22Rv1 (cell line): ENCODE measurements at regions not wholly inside any gene's neighbourhood (a gene's known extent, or its start where the extent isn't known, plus 50 kb on each side); places are given as distances from the start of the nearest gene placed in this dataset.

Experiments
- H3K27ac ChIP-seq: fragments of 450-650 bp; 2 replicates; pipeline ENCODE4 v1.5.1; 2017
- CTCF ChIP-seq: fragments of 450-650 bp; IDR thresholded peaks from 2 replicates; pipeline ENCODE4 v1.5.1; 2017; ENCODE audit warnings: mild to moderate bottlenecking
- ZFX ChIP-seq: fragments of 450-650 bp; IDR thresholded peaks from 2 replicates; pipeline ENCODE4 v1.6.1; 2017; ENCODE audit warnings: antibody characterized with exemption, borderline replicate concordance

GRCh38 chr6:114453737-114454276 lies 111.0 kb upstream of the HS3ST5 start:
- TF ChIP-seq CTCF, result no peak
- TF ChIP-seq ZFX, result no peak

GRCh38 chr6:114452785-114453401 lies 110.1 kb upstream of the HS3ST5 start:
- H3K27ac ChIP-seq, result no peak overlapping the region
- TF ChIP-seq CTCF (no peak), ZFX (no peak)

More at GRCh38 chr6:114453737-114454276, 111.0 kb upstream of the HS3ST5 start:
- H3K27ac ChIP-seq, result no peak overlapping the region

- TF ChIP-seq CTCF (no peak), ZFX (no peak)
- no peak overlapping the region for H3K27ac ChIP-seq
These were observed 107.8 kb upstream of the HS3ST5 start for GRCh38 chr6:114450631-114451030.

- H3K27ac ChIP-seq, result no peak overlapping the region
These were observed 106.8 kb upstream of the HS3ST5 start for GRCh38 chr6:114449659-114450058.

GRCh38 chr6:114446342-114446741 lies 103.5 kb upstream of the HS3ST5 start:
- no peak overlapping the region for H3K27ac ChIP-seq
- no peak for TF ChIP-seq CTCF
- no peak for TF ChIP-seq ZFX

More at GRCh38 chr6:114449659-114450058, 106.8 kb upstream of the HS3ST5 start:
- no peak for TF ChIP-seq ZFX
- no peak for TF ChIP-seq CTCF

- H3K27ac ChIP-seq, result no peak overlapping the region
- no peak for TF ChIP-seq ZFX
- no peak for TF ChIP-seq CTCF
These were observed 103.0 kb upstream of the HS3ST5 start for GRCh38 chr6:114445846-114446245.

GRCh38 chr6:114439411-114439810 lies 96.6 kb upstream of the HS3ST5 start:
- TF ChIP-seq ZFX (no peak), CTCF (no peak)
- H3K27ac ChIP-seq, result no peak overlapping the region
